SK-N-SH (cell line): ENCODE measurements at regions not wholly inside any gene's neighbourhood (a gene's known extent, or its start where the extent isn't known, plus 50 kb on each side); places are given as distances from the start of the nearest gene placed in this dataset.

Experiments used
- EP300 ChIP-seq, 2 experiments: IDR thresholded peaks; 2 replicates each; pipeline versions ENCODE4 v1.4.0 to v1.6.1; 2012; ENCODE audit warnings: borderline replicate concordance in 1 of 2, low read depth in 1 of 2, low read length in 1 of 2
- POLR2AphosphoS5 ChIP-seq: IDR thresholded peaks from 2 replicates; pipeline ENCODE4 v1.6.1; 2012; ENCODE audit warnings: low read depth, low read length
- RAD21 ChIP-seq: IDR thresholded peaks from 2 replicates; pipeline ENCODE4 v1.6.1; 2012; ENCODE audit warnings: mild to moderate bottlenecking, low read length
- RFX5 ChIP-seq: IDR thresholded peaks from 2 replicates; pipeline ENCODE4 v1.6.1; 2012; ENCODE audit warnings: mild to moderate bottlenecking, improper control_type of control experiment, low read length
- RXRA ChIP-seq: IDR thresholded peaks from 2 replicates; pipeline ENCODE4 v1.4.0; 2012; ENCODE audit warnings: low read depth, mild to moderate bottlenecking, borderline replicate concordance
- YY1 ChIP-seq: IDR thresholded peaks from 2 replicates; pipeline ENCODE4 v1.4.0; 2012; ENCODE audit warnings: low read depth, mild to moderate bottlenecking
- TF ChIP-seq, protein P1 (sequence below): fragments of 200-600 bp; sonication (generic); IDR thresholded peaks from 2 replicates; pipeline ENCODE4 v1.6.1; 2017; ENCODE audit warnings: antibody characterized with exemption, mild to moderate bottlenecking, moderate library complexity
- TF ChIP-seq, protein P2 (sequence below): IDR thresholded peaks from 2 replicates; pipeline ENCODE4 v1.6.1; 2012; ENCODE audit warnings: mild to moderate bottlenecking, low read depth, low read length, moderate library complexity
- TF ChIP-seq, protein P3 (sequence below): IDR thresholded peaks from 2 replicates; pipeline ENCODE4; 2012

DNA sequence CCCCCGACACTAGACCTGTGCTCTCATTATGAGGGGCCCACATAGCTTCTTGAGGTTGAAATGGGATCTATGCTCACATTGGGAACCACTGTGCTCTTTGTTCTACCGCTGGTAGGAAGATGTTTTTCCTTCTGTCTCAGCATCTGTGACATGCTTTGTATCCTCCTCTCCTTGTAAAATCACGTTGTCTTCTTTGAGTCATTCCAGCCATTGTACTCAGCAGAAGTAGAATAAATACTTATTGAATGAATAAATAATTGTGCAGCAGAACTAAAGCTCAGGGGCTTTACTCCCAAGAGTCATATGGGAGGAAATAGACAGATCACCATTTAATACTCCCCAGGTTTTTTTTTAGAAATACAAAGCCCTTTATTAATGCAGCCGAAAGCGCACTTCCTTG is 66.3 kb upstream of the EDEM3 start:
- TF ChIP-seq POLR2AphosphoS5 (no peak), RFX5 (no peak), EP300 (IDR thresholded peaks at IDR 0.05; ENCODE audit: borderline replicate concordance in 1 of 2, low read depth in 1 of 2, low read length in 1 of 2) (no peak), RXRA (no peak), YY1 (no peak), RAD21 (no peak)
- TF ChIP-seq, protein P1, sequence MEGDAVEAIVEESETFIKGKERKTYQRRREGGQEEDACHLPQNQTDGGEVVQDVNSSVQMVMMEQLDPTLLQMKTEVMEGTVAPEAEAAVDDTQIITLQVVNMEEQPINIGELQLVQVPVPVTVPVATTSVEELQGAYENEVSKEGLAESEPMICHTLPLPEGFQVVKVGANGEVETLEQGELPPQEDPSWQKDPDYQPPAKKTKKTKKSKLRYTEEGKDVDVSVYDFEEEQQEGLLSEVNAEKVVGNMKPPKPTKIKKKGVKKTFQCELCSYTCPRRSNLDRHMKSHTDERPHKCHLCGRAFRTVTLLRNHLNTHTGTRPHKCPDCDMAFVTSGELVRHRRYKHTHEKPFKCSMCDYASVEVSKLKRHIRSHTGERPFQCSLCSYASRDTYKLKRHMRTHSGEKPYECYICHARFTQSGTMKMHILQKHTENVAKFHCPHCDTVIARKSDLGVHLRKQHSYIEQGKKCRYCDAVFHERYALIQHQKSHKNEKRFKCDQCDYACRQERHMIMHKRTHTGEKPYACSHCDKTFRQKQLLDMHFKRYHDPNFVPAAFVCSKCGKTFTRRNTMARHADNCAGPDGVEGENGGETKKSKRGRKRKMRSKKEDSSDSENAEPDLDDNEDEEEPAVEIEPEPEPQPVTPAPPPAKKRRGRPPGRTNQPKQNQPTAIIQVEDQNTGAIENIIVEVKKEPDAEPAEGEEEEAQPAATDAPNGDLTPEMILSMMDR, result no peak
- TF ChIP-seq, protein P2, sequence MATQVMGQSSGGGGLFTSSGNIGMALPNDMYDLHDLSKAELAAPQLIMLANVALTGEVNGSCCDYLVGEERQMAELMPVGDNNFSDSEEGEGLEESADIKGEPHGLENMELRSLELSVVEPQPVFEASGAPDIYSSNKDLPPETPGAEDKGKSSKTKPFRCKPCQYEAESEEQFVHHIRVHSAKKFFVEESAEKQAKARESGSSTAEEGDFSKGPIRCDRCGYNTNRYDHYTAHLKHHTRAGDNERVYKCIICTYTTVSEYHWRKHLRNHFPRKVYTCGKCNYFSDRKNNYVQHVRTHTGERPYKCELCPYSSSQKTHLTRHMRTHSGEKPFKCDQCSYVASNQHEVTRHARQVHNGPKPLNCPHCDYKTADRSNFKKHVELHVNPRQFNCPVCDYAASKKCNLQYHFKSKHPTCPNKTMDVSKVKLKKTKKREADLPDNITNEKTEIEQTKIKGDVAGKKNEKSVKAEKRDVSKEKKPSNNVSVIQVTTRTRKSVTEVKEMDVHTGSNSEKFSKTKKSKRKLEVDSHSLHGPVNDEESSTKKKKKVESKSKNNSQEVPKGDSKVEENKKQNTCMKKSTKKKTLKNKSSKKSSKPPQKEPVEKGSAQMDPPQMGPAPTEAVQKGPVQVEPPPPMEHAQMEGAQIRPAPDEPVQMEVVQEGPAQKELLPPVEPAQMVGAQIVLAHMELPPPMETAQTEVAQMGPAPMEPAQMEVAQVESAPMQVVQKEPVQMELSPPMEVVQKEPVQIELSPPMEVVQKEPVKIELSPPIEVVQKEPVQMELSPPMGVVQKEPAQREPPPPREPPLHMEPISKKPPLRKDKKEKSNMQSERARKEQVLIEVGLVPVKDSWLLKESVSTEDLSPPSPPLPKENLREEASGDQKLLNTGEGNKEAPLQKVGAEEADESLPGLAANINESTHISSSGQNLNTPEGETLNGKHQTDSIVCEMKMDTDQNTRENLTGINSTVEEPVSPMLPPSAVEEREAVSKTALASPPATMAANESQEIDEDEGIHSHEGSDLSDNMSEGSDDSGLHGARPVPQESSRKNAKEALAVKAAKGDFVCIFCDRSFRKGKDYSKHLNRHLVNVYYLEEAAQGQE, result no peak
- TF ChIP-seq, protein P3, sequence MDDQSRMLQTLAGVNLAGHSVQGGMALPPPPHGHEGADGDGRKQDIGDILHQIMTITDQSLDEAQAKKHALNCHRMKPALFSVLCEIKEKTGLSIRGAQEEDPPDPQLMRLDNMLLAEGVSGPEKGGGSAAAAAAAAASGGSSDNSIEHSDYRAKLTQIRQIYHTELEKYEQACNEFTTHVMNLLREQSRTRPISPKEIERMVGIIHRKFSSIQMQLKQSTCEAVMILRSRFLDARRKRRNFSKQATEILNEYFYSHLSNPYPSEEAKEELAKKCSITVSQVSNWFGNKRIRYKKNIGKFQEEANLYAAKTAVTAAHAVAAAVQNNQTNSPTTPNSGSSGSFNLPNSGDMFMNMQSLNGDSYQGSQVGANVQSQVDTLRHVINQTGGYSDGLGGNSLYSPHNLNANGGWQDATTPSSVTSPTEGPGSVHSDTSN, result no peak
